Stimulated activated CD8-positive, alpha-beta memory T cell treated with anti-CD3 and anti-CD28 coated beads, Interleukin-4, amount 100 ng/mL, for 48 hours (primary cell): ENCODE measurements at regions not wholly inside any gene's neighbourhood (a gene's known extent, or its start where the extent isn't known, plus 50 kb on each side); places are given as distances from the start of the nearest gene placed in this dataset.
"Not testable (repeated sequence)": the region's sequence is repeated elsewhere in the genome, so short reads cannot be mapped to it uniquely, and the experiment has no call there.

Experiments used
- DNase-seq: peaks from one replicate; pipeline ENCODE4 v3.0.0-alpha.2; 2020

- DNase-seq: no peak
These were observed 106.0 kb upstream of the TIAM1 start for GRCh38 chr21:31449921-31450535.

DNA sequence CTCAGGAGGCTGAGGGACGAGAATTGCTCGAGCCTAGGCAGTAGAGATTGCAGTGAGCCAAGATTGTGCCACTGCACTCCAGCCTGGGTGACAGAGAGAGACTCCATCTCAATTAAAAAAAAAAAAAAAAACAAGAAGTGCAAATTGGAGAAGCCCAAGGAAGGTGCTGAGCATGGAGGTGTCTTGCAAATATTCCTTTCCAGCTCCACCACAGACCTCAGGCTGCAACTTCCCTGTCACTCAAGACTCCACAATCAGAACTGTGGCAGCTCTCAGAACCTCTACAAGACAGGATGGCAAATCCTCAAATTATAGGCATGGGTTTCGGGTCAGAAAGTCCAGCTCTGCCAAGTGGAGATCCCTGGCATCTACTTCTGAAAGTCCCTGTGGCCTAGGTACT, 104.4 kb upstream of the TIAM1 start:
- DNase-seq: no peak

DNA sequence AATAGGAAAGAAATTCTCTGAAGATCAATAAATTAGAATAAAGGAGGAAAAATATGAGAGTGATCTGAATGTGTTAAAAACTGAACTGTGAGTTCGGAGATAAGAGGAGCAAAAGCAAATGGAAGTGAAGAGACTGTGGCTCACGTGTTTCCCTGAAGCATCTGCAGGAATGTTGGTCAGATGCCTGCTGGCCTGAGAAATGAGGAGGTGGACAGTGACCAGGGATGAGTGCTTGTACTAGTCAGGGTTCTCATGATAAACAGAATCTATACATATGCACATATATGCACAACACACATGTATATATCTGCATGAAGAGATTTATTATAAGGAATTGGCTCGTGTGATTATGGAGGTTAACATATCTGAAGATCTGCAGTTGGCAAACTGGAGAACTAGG, 103.4 kb upstream of the TIAM1 start:
- no peak for DNase-seq

DNA sequence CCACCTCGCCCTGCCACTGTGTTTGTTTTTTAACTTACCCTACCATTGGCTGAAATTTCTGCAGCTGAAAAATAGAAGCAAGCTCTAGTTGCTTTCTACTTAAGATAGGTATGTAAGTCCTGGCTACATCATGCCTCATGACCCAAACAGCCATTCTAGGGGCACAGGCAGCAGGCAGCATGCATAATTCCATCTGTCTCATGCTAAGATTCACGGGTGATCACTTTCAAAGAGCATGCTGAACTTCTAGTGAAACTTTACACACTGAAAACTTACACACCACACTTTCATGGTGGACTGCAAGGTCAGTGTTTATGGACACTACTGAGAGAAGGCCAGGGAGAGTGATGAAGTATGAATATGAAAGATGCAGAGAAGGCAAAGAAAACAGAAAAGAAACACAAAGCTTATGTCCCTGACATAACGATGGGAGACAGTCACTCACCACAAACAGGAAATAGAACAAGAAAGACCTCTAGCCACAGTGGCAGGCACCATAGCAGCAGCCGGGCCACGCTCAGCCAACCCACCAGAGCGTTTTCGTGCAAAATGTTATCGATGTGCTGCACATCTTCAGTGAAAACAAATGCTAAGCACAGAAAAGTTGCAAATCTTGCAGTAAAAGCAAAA, 102.3 kb upstream of the TIAM1 start:
- peak; percentile 46 for DNase-seq

DNA sequence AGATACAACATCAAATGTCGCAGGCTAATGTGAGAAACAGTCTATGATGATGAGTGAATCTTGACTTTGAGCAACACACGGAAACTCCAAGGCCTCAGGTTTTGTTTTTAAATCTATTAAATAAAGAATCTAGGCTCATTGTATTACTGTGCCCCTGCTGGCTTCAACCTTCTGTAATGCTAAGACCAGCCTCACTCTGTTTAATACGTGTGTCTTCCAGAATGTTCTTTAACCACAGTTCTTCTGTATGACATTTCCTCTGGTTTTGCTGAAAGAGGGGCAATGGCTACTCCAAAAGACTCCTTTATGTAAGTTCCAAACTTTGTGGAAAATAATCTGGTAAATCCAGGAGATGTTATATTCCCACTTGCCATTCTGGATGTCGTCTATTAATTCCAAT, 101.1 kb upstream of the TIAM1 start:
- DNase-seq: no peak

DNA sequence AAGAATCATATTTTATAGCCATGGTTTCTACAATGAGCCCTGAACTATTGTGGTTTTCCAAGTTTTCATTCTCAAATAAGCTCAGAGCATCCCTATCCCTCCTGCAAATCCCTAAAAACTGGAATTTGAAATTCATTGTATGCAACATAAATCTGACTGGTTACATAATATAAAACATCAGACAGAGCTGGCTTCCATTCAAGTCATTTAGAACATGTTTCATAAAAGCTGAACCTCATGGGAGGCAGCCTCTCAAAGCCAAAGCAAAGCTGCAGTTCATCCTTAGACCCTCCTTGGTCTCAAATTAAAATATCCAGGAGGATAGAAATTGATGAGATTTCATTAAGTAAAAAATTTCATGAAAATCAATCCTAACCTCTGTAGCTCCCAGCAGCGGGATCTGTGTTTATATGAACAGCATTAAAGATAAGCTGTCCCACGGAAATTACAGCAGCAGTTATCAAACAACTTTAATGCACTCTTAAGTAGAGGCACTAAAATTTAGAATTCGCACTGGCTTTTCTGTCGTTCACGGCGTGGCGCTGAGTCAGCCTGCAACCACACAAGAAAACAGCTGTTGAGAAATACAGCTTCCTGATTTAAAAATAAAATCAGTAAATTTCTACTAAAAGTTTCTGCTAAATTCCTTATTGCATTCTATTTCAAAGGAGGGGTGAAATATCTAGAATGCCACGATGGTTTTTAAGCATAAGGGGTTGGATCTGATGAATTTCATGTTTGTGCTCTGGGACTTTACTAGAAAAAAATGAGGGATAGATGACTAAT, 99.9 kb upstream of the TIAM1 start:
- no peak for DNase-seq

DNA sequence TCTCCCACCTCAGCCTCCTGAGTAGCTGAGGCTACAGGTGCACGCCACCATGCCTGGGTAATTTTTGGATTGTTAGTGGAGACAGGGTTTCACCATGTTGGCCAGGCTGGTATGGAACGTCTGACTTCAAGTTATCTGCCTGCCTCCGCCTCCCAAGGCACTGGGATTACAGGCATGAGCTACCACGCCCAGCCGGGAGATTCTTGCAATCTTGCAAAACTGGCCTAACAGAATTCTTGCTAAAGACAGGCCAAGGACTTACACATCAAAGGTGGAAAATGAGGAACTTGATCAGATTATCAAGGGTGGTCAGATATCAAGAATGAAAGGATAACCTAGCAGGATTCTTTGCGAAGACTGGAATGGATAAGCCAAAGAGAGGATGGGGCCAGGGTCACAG, 98.3 kb upstream of the TIAM1 start:
- no peak for DNase-seq

- no peak for DNase-seq
These were observed 85.4 kb upstream of the TIAM1 start for GRCh38 chr21:31429506-31429905.

DNA sequence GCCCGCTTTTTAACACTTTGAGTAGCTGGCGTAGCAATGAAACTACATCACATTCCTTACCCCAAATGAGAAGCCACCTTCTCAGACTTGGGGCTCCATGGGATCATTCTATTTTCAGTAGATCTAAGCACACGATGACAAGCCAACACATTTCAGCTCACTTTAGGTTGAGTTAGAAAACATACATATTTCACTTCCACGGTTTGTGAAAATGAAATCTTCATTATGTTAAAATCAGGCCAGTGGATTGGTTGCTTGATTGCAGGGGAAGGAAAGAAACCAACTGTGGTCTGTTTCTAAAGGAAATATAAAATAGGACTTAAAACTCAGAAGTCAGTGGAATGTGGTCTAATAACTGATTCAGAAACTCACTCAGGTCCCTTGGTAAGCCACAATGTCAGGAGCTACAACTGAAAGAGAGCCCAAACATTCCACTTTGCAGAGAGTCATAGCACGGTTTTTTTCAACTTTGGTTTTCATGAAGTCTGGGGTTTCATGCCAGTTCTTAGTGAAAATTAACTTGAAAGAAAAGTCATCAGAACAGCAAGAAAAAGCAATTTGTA, 82.3 kb upstream of the TIAM1 start:
- DNase-seq: no peak

GRCh38 chr21:31425138-31425537, 81.1 kb upstream of the TIAM1 start:
- DNase-seq: no peak

GRCh38 chr21:31424058-31424457, 80.0 kb upstream of the TIAM1 start:
- DNase-seq: no peak

DNA sequence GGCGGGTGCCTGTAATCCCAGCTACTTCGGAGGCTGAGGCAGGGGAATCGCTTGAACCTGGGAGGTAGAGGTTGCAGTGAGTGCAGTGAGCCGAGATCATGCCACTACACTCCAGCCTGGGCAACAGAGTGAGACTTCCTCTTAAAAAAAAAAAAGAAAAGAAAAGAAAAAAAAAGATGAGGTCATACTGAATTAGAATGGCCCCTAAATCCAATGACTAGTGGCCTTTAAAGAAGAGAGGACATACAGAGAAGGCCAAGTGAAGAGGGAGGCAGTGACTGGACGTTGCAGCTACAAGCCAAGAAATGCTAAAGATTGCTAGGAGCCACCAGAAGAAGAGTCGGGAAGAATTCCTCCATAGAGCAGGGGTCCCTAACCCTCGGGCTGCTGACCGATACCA, 76.9 kb upstream of the TIAM1 start:
- no peak for DNase-seq

- DNase-seq: no peak
These were observed 76.3 kb upstream of the TIAM1 start for GRCh38 chr21:31420354-31420753.

DNA sequence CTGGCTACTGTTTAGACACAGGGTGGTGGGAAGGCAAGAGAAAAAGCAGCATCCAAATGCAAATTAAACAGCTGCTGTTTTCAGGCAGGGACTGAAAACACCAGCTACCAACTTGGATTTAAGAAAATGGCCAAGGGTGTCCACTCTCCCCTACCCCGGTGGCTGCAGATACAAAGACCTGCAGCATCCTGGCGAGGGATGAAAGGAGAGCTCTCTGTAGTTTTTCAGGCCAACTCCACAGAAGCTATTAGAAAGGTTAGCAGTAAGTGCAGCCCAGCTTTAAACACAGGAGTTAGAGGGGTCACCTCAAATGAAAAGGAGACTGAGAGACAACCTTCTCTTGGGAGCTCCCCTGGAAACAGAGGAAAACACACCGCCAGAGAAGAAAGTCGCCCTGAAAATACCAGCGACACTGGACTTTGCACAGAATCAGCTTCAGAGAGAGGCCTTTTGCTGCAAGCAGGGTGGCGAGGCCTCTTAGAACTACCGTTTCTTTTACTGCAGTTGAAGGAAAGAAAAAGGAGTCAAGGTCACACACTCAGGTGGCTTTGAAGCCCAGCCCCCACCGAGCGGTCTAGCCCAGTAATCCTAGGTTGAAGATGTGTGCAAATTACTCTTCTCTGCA, 74.4 kb upstream of the TIAM1 start:
- no peak for DNase-seq

DNA sequence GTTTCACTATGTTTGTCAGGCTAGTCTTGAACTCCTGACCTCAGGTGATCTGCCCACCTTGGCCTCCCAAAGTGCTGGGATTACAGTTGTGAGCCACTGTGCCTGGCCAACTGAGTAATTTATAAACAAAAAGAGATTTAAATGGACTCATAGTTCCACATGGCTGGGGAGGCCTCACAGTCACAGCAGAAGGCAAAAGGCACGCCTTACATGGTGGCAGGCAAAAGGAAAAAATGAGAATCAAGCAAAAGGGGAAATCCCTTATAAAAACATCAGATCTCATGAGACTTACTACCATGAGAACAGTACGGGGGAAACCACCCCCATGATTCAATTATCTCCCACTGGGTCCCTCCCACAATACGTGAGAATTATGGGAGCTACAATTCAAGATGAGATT, 73.2 kb upstream of the TIAM1 start:
- not testable (repeated sequence) for DNase-seq

DNA sequence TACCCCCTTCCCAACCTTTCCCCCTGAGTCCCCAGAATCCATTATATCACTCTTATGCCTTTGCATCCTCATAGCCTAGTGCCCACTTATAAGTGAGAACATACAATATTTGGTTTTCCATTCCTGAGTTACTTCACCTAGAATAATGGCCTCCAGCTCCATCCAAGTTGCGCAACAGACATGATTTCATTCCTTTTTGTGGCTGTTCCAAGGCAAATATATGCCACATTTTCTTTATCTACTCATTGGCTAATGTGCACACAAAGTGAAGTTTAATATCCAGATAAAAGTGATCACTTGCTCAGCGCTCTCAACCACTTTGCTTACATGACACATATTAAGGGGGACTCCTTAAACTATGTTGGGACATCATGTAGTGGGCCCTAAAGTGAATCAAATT, 72.4 kb upstream of the TIAM1 start:
- DNase-seq: no peak

DNA sequence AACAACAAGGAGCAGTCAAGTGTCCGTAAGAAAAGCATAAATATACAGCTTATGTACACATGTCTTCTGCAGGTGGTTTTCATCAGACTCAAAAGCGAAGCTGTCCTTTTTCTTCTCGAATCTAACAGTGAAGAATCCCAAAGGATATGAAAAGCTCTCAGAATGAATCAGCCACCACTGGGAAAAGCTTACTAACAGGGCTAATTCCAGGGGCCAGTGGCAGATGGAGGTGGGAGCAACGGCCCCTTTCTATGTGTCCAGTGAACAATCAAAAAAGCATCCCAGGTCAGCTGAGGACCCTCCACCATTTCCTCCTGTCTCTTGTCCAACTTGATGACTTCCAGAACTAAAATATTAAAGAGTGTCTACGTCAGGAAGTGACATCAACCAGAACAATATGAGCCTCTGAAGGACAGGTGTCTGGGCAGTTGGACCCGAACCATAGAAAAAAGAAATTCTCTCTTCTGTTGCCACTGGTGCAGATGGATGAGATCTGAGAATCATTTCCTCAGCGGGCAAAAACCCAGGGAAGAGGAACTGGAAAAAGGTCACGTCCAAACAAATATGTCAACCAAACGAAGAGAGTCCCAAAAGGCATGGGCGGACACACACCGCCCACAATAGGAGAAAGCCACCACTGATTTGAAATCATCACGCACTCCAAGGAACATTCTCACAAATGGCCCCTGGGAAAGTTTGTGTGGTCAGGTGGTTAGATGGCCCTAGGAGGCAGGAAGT, 70.4 kb upstream of the TIAM1 start:
- DNase-seq: no peak

- DNase-seq: no peak
These were observed 69.6 kb upstream of the TIAM1 start for GRCh38 chr21:31413698-31414097.

DNA sequence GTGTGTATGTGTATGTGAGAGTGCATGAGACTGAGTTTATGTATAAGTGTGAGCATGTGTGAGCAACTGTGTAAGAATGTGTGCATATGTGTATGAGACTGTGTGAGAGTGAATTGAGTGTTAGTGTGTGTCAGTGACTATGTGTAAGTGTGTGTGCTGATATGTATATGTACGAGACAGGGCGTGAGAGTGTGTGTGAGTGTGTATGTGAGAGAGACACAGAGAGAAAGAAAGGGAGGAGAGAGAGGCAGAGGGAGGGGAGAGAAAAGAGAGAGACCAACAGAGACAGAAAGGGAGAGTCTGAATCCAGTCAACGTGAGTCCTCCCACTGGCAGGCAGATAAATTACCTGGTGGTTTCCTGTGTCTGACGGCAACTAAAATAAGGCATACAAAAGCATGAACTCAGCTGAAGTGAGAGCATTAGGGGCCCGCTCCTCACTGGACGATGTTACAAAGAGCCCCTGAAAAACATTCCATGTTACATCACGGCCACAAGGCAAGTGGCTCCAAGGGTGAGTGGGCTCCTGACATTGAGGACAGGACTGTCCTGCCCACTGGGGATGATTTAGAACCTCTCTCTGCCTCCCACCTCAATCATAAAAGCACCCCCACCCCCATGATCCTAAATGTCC, 66.6 kb upstream of the TIAM1 start:
- DNase-seq: no peak

- DNase-seq: no peak
These were observed 65.9 kb upstream of the TIAM1 start for GRCh38 chr21:31409831-31410487.

DNA sequence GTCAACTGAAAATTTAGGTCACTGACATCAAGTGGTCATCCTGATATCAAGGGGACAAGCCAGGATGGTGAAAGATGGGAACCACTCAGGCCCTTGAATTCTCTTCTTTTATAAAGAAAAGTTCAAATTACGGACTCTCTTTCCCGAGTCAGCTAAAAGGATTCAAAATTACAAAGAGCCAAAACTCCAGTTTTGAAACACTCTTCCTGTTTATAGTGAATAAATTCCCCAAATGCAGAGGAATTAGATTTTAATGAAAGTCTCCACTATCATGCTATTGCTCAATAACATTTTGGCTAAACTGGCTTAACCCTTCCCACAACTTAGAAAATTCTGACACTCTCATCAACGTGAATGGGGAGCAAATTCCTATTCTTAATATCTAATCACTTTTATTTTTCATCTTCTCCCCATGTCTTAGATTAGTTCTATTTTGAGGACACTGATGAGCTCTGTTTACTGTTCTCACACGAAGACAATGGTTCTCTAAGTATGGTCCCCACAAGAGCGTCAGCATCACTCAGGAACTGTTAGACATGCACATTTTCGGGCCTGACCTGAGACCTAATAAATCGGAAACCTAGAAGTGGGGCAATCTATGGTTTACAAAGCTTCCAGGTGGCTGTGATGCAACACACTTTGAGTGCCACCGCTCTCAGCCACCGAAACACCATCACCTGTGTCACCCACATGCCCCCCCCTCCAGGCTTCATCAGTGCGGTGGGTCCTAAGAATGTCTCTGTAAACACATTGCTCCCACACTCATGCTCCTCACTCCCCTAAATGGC, 64.4 kb upstream of the TIAM1 start:
- no peak for DNase-seq
